ENCODE measurements at regions not wholly inside any gene's neighbourhood (a gene's known extent, or its start where the extent isn't known, plus 50 kb on each side); places are given as distances from the start of the nearest gene placed in this dataset.
A peak's percentile ranks its signal among the peaks of the same experiment; 100 is the strongest.
"Not testable (repeated sequence)": the region's sequence is repeated elsewhere in the genome, so short reads cannot be mapped to it uniquely, and the experiment has no call there.

DNA sequence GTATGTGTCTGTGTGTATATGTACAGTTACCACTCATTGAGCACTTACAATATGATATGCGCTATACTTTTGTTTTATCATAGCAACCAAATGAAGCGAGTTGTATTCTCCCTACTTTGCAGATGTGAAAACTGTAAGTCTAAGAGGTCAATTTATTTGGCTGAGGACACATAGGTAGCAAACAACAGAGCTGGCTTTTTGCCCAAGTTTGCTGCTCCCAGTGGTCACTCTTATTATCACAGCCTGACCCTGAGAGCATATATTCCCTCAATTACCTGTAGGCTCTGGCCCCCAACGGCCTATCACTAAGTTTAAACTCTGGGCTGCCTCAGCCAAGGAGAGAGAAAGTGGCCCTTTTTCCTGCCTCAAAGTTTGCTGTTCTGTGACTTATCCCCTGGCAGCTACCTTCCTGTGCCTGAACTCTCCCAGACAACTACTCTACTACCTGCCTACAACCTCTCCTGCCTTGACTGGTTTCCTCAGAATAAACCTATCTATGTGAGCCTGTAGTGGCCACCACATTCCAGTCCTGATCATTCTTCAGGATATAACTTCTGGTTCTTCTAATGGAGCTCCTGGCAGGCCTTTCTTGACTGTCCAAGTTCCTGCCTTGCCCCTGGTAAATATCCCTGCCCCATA lies 221.8 kb downstream of the FRK start:
- no peaks in the 10 kb centered on the region for H3K4me1 Mint-ChIP-seq (ENCODE audit: low read depth, unreplicated experiment)
- H3K4me3 Mint-ChIP-seq (ENCODE audit: unreplicated experiment), result no peak overlapping the region
- DNase-seq, result peak; percentile 25
- H3K27ac Mint-ChIP-seq (ENCODE audit: unreplicated experiment), result no peak overlapping the region
- H3K27me3 Mint-ChIP-seq (ENCODE audit: unreplicated experiment), result no peaks in the 10 kb centered on the region
- peaks cover 8% of the 10 kb centered on the region for H3K9me3 Mint-ChIP-seq (ENCODE audit: unreplicated experiment)
- TF ChIP-seq, protein P1, sequence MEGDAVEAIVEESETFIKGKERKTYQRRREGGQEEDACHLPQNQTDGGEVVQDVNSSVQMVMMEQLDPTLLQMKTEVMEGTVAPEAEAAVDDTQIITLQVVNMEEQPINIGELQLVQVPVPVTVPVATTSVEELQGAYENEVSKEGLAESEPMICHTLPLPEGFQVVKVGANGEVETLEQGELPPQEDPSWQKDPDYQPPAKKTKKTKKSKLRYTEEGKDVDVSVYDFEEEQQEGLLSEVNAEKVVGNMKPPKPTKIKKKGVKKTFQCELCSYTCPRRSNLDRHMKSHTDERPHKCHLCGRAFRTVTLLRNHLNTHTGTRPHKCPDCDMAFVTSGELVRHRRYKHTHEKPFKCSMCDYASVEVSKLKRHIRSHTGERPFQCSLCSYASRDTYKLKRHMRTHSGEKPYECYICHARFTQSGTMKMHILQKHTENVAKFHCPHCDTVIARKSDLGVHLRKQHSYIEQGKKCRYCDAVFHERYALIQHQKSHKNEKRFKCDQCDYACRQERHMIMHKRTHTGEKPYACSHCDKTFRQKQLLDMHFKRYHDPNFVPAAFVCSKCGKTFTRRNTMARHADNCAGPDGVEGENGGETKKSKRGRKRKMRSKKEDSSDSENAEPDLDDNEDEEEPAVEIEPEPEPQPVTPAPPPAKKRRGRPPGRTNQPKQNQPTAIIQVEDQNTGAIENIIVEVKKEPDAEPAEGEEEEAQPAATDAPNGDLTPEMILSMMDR (IDR thresholded peaks at IDR 0.05; ENCODE audit: partially characterized antibody, unreplicated experiment), result peak; percentile 72
- H3K36me3 Mint-ChIP-seq (ENCODE audit: unreplicated experiment), result peaks cover 10% of the 10 kb centered on the region

DNA sequence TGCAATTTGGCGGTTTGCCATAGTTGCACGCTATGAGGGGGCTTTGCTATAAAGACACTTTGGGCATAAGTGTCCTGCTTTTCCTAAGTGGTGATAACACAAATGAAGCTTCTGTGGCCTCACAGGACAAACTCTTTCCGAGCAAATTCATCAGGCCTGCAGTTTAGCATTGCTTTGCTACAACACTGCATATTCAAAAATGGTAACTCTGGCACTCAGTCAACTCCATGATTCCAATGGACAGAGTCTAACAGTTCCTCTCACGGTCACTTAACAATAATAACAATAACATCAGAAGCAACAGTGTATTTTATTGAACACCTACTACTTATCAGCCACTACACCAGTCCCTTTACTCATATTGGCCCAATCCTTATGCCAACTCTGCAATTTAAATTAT lies 222.5 kb downstream of the FRK start:
- no peak for DNase-seq
- TF ChIP-seq, protein P1 (IDR thresholded peaks at IDR 0.05; ENCODE audit: partially characterized antibody, unreplicated experiment), result no peak
- Mint-ChIP-seq H3K27ac (ENCODE audit: unreplicated experiment) (no peak overlapping the region), H3K36me3 (ENCODE audit: unreplicated experiment) (peaks cover 10% of the 10 kb centered on the region), H3K27me3 (ENCODE audit: unreplicated experiment) (no peaks in the 10 kb centered on the region), H3K4me1 (ENCODE audit: low read depth, unreplicated experiment) (no peaks in the 10 kb centered on the region), H3K9me3 (ENCODE audit: unreplicated experiment) (peaks cover 8% of the 10 kb centered on the region), H3K4me3 (ENCODE audit: unreplicated experiment) (no peak overlapping the region)

DNA sequence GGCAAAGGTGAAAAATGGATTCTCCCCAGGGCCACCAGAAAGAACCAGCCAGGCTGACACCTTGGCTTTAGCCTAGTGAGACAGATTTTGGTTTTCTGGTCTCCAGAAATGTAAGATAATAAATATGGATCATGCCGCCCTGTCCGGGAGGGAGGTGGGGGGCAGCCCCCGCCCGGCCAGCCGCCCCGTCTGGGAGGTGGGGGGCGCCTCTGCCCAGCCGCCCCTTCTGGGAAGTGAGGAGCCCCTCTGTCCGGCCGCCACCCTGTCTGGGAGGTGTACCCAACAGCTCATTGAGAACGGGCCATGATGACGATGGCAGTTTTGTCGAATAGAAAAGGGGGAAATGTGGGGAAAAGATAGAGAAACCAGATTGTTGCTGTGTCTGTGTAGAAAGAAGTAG lies 224.3 kb downstream of the FRK start:
- not testable (repeated sequence) for H3K27me3 Mint-ChIP-seq (ENCODE audit: unreplicated experiment); H3K36me3 Mint-ChIP-seq (ENCODE audit: unreplicated experiment); H3K4me1 Mint-ChIP-seq (ENCODE audit: low read depth, unreplicated experiment); DNase-seq; H3K4me3 Mint-ChIP-seq (ENCODE audit: unreplicated experiment); H3K27ac Mint-ChIP-seq (ENCODE audit: unreplicated experiment); H3K9me3 Mint-ChIP-seq (ENCODE audit: unreplicated experiment)

DNA sequence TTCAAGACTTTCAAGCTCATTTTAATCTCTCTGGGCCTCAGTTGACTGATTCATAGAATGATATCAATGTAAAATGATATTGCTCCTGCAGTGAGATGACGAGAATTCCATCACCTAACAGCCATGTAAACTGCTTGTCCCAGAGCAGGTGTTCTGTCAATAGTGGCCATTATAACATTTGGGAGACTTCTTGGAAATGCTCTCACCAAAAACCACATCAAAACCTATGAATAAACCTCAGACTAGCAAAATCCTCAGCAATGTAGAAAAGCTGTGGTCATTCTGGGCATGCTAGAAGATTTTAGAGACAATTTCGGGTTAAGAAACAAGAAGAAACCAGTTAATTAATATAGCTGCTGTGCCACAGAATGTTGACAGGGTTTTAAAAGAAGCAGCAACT lies 225.4 kb downstream of the FRK start:
- H3K4me3 Mint-ChIP-seq (ENCODE audit: unreplicated experiment), result no peak overlapping the region
- TF ChIP-seq, protein P1 (IDR thresholded peaks at IDR 0.05; ENCODE audit: partially characterized antibody, unreplicated experiment), result no peak
- H3K9me3 Mint-ChIP-seq (ENCODE audit: unreplicated experiment), result peaks cover 8% of the 10 kb centered on the region
- H3K27me3 Mint-ChIP-seq (ENCODE audit: unreplicated experiment), result no peaks in the 10 kb centered on the region
- DNase-seq, result no peak
- H3K4me1 Mint-ChIP-seq (ENCODE audit: low read depth, unreplicated experiment), result no peaks in the 10 kb centered on the region
- no peak overlapping the region for H3K27ac Mint-ChIP-seq (ENCODE audit: unreplicated experiment)
- peaks cover 10% of the 10 kb centered on the region for H3K36me3 Mint-ChIP-seq (ENCODE audit: unreplicated experiment)

DNA sequence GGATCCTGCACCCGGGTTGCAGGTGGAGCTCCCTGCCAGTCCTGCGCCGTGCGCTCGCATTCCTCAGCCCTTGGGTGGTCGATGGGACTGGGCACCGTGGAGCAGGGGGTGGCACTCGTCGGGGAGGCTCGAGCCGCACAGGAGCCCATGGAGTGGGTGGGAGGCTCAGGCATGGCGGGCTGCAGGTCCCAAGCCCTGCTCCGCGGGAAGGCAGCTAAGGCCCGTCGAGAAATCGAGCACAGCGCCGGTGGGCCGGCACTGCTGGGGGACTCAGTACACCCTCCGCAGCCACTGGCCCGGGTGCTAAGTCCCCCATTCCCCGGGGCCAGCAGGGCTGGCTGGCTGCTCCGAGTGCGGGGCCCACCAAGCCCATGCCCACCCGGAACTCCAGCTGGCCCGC lies 226.1 kb downstream of the FRK start:
- H3K9me3 Mint-ChIP-seq (ENCODE audit: unreplicated experiment); H3K27ac Mint-ChIP-seq (ENCODE audit: unreplicated experiment); H3K4me1 Mint-ChIP-seq (ENCODE audit: low read depth, unreplicated experiment); H3K27me3 Mint-ChIP-seq (ENCODE audit: unreplicated experiment); H3K36me3 Mint-ChIP-seq (ENCODE audit: unreplicated experiment); H3K4me3 Mint-ChIP-seq (ENCODE audit: unreplicated experiment); DNase-seq: not testable (repeated sequence)

DNA sequence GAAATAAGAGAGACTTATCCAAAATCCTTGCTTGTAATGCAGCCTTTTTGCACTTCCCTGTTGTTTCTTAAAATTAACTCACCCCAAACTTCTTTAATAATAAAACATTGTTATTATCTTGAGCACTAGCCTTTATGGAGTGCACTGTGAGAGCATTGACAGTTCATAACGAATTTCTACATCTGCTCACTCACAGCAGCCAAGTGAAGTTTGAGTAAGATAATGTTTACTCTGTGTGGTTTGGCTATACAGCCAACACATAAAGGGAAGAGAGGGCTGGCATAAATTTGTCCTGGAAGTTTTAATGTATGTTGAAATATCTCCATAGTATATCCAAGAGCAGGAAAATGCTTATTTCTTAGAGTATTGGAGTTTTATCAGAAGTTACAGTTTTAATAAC lies 227.9 kb downstream of the FRK start:
- TF ChIP-seq, protein P1 (IDR thresholded peaks at IDR 0.05; ENCODE audit: partially characterized antibody, unreplicated experiment), result no peak
- peaks cover 8% of the 10 kb centered on the region for H3K9me3 Mint-ChIP-seq (ENCODE audit: unreplicated experiment)
- DNase-seq, result no peak
- no peak overlapping the region for H3K4me3 Mint-ChIP-seq (ENCODE audit: unreplicated experiment)
- no peaks in the 10 kb centered on the region for H3K4me1 Mint-ChIP-seq (ENCODE audit: low read depth, unreplicated experiment)
- H3K27ac Mint-ChIP-seq (ENCODE audit: unreplicated experiment), result no peak overlapping the region
- H3K27me3 Mint-ChIP-seq (ENCODE audit: unreplicated experiment), result no peaks in the 10 kb centered on the region
- H3K36me3 Mint-ChIP-seq (ENCODE audit: unreplicated experiment), result peaks cover 10% of the 10 kb centered on the region
